HG03521 (cell line): ENCODE measurements at regions not wholly inside any gene's neighbourhood (a gene's known extent, or its start where the extent isn't known, plus 50 kb on each side); places are given as distances from the start of the nearest gene placed in this dataset.
"Not testable (repeated sequence)": the region's sequence is repeated elsewhere in the genome, so short reads cannot be mapped to it uniquely, and the experiment has no call there.

Experiments
- ATAC-seq: cut with Tn5 transposase; IDR thresholded peaks from one replicate; pipeline ENCODE4 v1.9.1; 2021; ENCODE audit warnings: mild to moderate bottlenecking, moderate library complexity; ENCODE audit not compliant: unreplicated experiment

DNA sequence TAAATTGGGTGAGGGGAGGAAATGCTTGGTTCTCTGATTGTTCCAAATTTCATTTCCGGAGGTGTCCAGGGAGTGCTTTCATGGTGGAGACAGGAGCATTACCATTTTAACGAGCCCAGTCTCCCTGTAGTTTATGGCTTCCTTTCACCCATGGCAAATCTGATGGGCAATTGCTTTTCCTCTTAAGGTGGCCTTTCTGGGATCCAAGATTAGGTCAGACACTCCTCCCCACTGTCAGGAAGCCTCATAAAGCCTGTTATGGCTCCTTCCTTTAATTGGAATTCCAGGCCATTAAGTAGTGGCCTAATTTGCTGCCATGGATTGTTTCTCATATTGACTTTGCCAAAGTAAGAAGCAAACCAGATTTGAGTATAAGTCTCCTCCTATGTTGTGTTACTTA lies 157.8 kb downstream of the PDCD6IP start:
- no peak for ATAC-seq

DNA sequence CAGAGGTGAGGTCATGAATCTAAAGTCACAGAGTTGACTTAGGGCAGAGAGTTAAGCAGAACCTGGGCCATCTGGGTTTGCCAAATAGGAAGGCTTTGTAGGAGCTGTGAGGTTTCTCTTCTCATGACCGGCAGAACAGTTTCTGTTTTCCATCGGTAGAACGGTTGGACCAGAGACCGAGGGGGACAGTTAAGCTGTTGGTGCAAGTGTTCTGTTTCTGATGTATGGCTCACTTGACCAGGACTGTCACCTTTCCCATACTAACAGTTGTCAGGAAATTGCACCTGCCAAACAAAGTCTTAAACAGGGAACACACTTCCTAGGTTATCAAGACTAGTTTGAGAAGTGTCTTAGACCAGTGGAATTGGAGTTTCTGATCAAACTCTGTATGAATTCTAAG lies 158.3 kb downstream of the PDCD6IP start:
- ATAC-seq = no peak

DNA sequence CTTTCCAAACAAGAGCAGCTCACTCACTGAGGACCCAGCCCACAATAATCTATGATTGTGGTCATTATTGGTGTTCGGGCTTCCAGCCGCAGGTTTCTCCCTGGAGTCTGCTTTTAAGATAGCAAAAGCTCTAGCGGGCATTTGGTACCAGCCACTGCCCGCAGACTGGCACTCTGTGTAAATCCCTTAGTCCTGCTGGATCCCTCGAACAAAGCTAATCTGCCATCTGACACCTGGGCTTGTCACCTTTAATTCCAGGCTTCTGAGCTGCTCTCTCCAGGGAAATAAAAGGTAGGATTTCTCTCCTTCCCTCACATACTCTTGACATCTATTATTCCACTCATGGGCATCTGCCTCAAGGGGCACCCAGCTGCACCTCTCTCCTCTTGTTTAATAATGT lies 158.7 kb downstream of the PDCD6IP start:
- ATAC-seq = no peak

DNA sequence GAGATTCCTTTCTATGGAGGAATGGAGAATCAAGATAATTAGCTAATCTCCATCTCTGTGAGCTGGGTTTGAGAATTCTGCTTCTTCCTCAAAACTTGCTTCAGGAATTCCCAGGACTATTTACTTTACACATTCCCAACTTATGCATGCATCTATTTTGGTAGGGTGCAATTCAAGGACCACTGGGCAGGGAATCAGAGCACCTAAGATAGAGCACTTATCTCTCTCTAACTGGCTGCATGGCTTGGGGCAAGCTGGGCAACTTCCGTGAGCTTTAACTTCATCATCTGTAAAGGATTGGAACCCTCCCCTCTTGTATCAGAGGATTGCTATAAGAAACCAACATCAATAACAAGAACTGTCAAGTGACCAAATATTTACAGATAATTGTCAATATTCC lies 160.2 kb downstream of the PDCD6IP start:
- ATAC-seq = no peak

DNA sequence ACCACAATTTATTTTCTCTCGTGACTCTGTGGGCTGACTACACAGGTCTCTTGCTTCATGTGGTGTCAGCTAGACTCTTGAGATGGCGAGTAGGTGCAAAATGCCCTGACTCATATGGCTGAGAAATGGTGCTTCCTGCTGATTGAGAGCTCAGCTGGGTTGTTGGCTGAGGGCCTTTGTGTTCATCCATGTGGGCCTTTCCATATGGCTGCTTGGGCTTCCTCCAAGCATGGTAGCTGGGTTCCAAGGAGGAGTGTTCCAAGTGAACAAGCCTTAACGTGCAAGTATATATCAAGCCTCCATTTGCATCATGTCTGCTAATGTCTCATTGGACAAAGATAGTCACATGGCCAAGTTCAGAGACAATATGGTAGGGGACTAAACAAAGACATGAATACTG lies 164.0 kb downstream of the PDCD6IP start:
- ATAC-seq = no peak

DNA sequence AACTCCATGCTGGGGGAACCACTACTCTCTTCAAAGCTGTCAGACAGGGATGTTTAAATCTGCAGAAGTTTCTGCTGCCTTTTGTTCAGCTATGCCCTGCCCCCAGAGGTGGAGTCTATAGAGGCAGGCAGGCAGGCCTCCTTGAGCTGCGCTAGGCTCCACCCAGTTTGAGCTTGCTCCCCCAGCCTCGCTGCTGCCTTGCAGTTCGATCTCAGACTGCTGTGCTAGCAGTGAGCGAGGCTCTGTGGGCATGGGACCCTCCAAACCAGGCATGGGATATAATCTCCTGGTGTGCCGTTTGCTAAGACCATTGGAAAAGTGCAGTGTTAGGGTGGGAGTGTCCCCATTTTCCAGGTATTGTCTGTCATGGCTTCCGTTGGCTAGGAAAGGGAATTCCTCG lies 171.8 kb downstream of the PDCD6IP start:
- ATAC-seq = not testable (repeated sequence)

DNA sequence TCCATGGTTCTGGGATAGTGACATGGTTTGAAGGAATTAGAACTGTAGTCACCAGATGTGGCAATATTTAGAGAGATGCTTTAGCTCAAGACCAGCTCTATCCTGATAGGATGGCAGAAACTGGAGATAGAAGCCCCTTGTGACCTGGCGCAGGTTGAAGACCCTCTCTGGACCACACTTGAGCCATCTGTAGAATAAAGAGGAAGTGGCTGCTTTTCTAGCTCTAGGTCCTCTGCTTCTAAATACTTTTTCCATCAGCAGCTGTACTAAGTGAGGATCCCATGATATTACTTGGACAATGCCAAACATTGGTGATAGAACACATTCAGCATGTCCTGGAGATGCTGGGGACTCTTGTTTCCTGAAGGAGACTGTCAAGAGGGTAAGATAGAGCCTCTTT lies 172.6 kb downstream of the PDCD6IP start:
- no peak for ATAC-seq

DNA sequence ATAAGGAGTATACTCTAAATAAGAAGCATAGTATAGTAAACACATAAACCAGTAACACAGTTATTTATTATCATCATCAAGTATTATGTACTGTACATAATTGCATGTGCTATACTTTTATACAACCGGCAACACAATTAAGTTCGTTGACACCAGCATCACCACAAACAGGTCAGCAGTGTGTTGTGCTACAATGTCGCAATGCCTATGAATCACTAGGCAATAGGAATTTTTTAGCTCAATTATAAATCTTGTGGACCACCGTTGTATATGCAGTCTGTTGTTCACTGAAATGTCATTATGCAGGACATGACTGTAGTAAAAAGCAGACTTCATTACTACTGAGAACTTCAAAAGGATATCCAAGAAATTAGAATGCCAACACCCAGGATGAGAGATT lies 177.0 kb downstream of the PDCD6IP start:
- ATAC-seq = no peak

DNA sequence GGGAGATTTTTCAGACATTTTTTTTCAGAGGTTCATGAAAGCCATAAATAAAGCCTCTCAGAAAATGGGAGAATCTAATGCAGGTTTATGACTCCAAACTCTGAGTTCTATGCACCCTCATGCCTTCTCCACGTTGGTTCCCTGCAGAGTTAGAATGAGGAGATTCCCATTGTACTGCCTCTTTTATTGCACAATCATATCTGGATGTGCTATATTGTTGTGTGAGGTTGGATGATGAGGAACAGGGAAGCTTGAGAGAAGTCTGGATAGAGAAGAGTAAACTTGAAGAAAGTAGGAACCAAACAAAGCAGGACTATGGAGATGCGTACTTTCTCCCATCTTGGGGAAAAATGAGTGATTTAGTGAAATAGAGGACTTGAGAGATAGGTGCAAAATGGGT lies 178.8 kb downstream of the PDCD6IP start:
- no peak for ATAC-seq

DNA sequence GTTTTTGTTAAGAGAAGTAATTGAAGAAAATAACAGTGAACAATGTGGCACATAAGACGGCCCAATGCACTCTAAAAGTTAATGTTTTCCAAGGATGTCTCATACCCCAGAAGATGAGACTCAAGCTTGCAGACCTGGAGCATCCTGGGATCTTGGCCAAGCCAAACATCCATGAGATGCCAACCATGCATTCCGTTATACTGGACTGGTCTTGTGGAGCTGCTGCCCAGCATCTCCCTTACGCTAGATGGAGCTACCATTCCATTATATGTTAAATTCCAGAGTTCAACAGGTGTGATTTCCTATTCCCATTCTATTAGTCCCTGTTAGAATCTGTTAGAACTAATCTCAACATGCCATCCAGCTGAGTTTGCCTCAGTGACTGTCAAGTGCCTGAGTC lies 181.8 kb downstream of the PDCD6IP start:
- no peak for ATAC-seq

DNA sequence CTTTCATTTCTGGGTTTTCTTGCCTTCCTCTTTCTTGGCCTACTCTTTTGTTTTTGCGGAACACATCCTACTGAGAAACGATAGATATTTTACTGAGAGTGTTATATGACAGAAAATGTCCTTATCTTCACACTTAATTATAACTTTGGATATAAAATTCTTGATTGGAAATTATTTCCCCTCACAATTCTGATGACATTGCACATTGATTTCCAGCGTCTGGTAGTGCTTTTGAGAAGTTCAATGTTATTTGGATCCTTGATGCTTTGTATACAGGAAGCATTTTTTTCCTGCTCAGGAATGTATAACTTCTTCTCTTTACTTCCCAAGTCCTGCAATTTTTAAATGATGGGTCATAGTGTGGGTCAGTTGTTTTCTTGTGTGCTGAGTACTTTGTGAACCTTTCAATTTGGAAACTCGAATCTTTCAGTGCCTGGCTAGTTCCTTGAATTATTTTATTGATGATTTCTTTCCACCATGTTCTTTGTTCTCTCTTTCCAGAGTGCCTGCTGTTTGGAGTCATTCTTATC lies 183.9 kb downstream of the PDCD6IP start:
- ATAC-seq = no peak

DNA sequence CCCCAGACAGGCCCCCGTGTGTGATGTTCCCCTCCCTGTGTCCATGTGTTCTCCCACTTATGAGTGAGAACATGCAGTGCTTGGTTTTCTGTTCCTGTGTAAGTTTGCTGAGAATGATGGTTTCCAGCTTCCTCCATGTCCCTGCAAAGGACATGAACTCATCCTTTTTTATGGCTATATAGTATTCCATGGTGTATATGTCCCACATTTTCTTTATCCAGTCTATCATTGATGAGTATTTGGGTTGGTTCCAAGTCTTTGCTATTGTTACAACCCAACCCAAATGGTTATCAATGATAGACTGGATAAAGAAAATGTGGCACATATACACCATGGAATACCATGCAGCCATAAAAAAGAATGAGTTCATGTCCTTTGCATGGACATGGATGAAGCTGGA lies 184.5 kb downstream of the PDCD6IP start:
- ATAC-seq = not testable (repeated sequence)

DNA sequence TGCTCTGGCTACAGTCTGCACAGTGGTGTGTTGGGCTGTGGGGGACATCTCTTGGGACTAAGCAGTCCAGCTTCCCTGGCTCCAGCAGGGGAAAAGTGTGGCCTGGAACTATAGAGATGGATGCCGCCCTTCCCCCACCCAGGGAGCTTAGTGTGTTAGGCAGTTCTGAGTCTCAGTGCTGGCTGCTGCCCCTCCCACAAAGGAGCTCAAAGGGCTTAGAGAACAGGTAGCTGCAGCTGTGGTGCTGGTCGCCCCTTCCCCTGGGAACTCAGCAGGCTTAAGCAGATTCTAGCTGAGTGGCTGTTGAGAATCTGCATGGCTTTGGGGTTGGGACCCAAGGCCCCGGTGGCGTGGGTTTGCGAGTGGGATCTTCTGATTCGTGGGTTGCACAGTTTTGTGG lies 190.8 kb downstream of the PDCD6IP start:
- no peak for ATAC-seq

DNA sequence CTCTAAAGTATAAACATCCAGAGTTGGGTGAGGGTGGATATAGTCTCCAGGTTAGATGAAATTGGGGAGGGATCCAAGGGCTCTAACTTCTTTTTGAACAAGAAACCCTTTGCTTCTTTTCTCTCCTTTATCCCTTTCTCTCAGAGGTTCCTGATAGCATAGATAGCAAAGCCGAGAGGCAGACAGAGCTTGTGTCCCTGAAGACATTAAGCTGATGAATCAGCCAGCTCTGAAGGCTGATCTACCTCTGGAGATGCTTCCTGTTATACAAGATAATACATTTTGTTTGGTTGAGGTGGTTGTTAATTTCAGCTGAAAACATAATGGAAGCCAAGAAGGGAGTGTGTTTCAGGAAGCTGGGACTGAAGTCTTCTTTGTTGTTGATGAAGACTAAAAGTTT lies 193.2 kb downstream of the PDCD6IP start:
- ATAC-seq = no peak

DNA sequence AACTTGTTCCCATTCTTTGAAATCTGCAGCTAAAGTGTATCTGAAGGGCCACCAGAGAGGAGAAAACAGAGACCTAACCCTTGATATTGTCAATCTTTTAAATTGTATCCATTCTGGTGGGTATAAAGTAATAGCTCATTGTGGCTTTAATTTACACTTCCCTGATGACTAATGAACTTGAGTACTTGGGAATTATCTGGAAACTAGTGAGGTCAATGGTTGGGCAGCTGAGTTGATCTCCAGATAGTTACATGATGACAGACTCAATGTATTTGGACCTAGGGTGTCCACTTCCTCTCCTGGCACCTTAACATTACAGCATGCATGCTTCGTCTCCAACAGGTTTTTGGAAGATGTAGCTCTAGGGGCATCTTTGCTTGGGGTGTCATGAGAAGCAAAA lies 195.2 kb downstream of the PDCD6IP start:
- no peak for ATAC-seq

DNA sequence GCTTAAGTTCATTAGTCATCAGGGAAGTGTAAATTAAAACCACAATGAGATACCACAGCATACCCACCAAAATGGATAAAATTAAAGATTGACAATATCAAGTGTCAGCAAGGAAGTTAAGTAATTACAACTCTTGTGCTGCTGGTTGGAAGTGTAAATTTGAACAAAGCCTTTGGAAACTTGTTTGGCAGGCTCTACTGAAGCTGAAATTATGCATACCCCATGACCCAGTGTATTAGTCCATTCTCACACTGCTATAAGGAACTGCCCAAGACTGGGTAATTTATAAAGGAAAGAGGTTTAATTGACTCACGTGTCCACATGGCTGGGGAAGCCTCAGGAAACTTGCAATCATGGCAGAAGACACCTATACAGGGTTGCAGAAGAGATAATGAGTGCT lies 196.1 kb downstream of the PDCD6IP start:
- ATAC-seq = no peak

DNA sequence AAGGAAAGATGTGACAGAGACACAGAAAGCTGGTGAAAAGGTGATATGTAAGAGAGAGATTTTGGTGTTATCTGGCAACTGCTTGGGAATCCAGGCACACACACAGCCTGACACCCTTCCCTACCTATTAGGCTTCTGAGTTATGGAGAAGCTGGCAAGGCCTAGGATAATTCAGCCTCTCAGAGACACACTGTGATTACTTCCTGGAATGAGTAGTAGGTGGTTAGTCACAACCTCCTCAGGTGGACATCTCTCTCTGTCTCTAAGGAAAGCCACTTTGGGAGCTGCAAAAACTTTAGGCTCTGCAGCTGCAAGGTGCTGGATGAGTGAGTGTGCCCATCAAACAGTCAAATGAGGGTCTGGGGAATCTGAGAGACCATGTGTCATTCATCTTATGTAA lies 201.9 kb downstream of the PDCD6IP start:
- no peak for ATAC-seq

DNA sequence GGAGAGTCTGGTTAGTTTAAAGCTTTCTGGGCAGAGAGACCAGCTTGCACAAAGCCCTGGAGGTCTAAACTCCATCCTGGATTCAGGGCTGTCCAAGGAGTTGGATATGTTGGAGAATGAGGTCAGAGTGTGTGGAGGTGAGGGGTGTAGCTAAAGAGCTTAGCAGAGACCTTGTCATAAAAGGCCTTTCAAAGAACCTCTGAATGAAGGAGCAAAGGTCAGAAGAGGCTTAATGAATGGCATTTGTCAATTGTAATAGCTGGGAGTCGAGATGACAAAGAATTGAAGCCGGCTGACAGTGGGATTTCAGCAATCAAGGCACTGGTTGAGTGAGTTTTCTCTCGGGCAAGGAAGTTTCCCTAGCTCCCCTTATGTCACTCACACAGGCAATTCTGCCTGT lies 202.6 kb downstream of the PDCD6IP start:
- ATAC-seq = no peak

DNA sequence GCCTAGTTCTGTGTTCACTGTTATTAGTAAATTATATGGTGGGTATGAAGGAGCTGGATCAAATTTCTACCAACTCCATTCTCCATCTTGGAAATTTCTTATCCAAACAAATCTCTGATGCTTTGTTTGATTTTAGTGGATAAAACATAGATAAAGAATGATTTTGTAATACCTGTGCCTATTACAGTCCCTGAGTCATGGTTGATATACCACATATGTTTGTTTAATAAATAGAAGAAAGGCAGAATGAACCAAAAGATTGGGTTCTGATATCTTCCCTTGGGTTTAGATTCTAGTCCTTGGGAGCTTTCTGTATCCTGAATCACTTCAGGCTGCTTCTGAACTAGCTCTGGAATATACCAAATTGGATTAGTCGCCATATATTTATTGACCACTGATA lies 203.6 kb downstream of the PDCD6IP start:
- no peak for ATAC-seq

DNA sequence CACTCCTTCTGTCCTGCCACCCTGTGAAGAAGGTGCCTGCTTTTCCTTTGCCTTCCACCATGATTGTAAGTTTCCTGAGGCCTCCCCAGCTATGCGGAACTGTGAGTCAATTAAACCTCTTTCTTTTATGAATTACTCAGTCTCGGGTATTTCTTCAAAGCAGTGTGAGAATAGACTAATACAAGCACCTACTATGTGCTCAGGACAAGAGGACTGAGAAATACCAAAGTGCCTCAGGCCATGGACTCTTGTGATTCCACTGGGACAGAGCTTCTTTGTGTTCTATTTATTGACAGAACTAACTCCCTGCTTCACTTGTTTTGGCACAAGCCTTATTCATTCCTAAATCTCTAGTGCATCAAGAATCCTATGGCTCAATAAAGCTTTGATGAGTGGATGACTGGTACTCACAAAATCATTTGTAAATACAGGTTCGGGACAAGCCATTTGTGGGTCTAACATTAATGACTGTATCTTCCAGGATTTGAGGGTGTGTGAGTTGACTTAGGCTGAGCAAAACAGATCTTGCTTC lies 204.2 kb downstream of the PDCD6IP start:
- no peak for ATAC-seq

DNA sequence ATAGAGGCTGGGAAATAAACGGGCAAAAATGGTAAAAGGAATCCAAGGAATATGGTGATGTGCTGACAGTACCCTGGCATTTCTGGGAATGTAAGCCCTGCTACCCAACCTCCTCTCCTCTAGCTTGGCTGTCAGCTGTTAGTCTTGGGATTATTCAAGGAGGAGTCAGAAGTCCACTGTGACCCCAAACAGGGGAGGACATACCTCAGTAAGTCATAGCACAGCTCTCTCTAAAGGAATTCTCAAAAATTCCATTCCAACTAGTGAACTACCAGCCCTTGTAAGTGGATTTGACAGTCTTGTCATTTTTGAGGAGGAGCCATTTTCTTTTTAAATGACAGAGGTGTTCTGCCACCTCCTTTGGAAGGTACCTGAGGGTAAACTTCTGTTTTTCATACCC lies 207.5 kb downstream of the PDCD6IP start:
- no peak for ATAC-seq

DNA sequence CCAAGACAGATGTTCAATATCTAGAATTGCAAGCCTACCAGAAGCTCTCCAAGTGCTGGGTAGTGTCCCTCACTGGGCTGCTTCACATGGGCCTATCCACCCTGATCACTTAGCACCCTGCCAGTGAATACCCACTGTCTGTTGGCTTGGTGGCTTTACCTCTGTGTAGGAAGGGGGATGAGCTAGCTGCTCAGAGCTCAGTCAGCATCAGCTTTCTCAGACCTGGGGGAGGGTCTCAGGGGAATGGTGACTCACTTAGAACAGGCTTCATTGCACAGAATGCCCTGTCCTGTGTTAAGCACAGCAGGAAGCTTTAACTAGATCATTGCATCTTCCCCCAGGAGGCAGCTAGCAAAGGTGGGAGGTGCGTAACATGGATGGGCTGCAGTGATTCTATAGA lies 209.8 kb downstream of the PDCD6IP start:
- ATAC-seq = no peak
